PC-3 (cell line): ENCODE measurements at regions not wholly inside any gene's neighbourhood (a gene's known extent, or its start where the extent isn't known, plus 50 kb on each side); places are given as distances from the start of the nearest gene placed in this dataset.

Source experiments
- ATAC-seq: fragments of 200-7000 bp; cut with Tn5 transposase; 2 replicates; pipeline ENCODE4 v1.9.1; 2020; ENCODE audit warnings: mild to moderate bottlenecking, moderate library complexity
- BruUV-seq: library from RNA; stranded (reverse); fragments of 400-500 nt; replicated peaks from 2 replicates; lab custom pipeline; 2021; lab: Mats Ljungman, UMichigan
- CTCF ChIA-PET: fragments of 300-600 bp; sonication (Branson Sonifier 250); formaldehyde crosslinking; loops from one replicate; lab custom pipeline; 2022; ENCODE audit warnings: antibody characterized with exemption; lab: Charles Lee
- POLR2A ChIA-PET: fragments of 300-600 bp; sonication (Branson Sonifier 250); formaldehyde crosslinking; loops from one replicate; lab custom pipeline; 2022; ENCODE audit warnings: antibody characterized with exemption; ENCODE audit not compliant: unreplicated experiment; lab: Charles Lee
- DNase-seq: peaks from one replicate; pipeline ENCODE4 v3.0.0-alpha.2; 2015
- H2AFZ ChIP-seq: fragments of 300-600 bp; sonication (generic); 2 replicates; pipeline ENCODE4 v1.6.0; 2016; ENCODE audit warnings: antibody characterized with exemption, low read length
- H3F3A ChIP-seq: fragments of 300-600 bp; sonication (generic); one replicate; pipeline ENCODE4 v1.6.0; 2017; ENCODE audit warnings: antibody characterized with exemption, low read length, control low read depth, mild to moderate bottlenecking; ENCODE audit not compliant: unreplicated experiment
- H3K27ac ChIP-seq: fragments of 300-600 bp; sonication (generic); 2 replicates; pipeline ENCODE4 v1.5.1; 2016; ENCODE audit warnings: mild to moderate bottlenecking, low read length
- H3K27me3 ChIP-seq: fragments of 300-600 bp; sonication (generic); 2 replicates; pipeline ENCODE4 v1.6.1; 2016; ENCODE audit warnings: low read length, mixed read lengths
- H3K36me3 ChIP-seq: fragments of 300-600 bp; sonication (generic); 2 replicates; pipeline ENCODE4 v1.6.1; 2016; ENCODE audit warnings: low read depth, mixed run types, low read length, mixed read lengths
- H3K4me1 ChIP-seq: fragments of 300-600 bp; sonication (generic); 2 replicates; pipeline ENCODE4 v1.5.1; 2016; ENCODE audit warnings: low read length; ENCODE audit not compliant: insufficient read depth
- H3K4me2 ChIP-seq: fragments of 300-600 bp; sonication (generic); 2 replicates; pipeline ENCODE4 v1.6.0; 2016; ENCODE audit warnings: low read length
- H3K4me3 ChIP-seq: fragments of 300-600 bp; sonication (generic); 2 replicates; pipeline ENCODE4 v1.5.1; 2016; ENCODE audit warnings: mild to moderate bottlenecking, low read length, mixed read lengths
- H3K79me2 ChIP-seq: fragments of 300-600 bp; sonication (generic); 2 replicates; pipeline ENCODE4 v1.6.1; 2017; ENCODE audit warnings: low read length, mixed read lengths
- H3K9ac ChIP-seq: fragments of 300-600 bp; sonication (generic); 2 replicates; pipeline ENCODE4 v1.6.0; 2016; ENCODE audit warnings: mild to moderate bottlenecking, low read length
- H3K9me2 ChIP-seq: fragments of 300-600 bp; sonication (generic); replicated peaks from 2 replicates; pipeline ENCODE4 v1.6.1; 2016; ENCODE audit warnings: mixed run types, low read length, mixed read lengths
- H3K9me3 ChIP-seq: fragments of 300-600 bp; sonication (generic); 2 replicates; pipeline ENCODE4 v1.6.1; 2016; ENCODE audit warnings: low read length, mixed read lengths
- H4K20me1 ChIP-seq: fragments of 300-600 bp; sonication (generic); 2 replicates; pipeline ENCODE4 v1.6.1; 2016; ENCODE audit warnings: low read length, mixed read lengths
- EZH2 ChIP-seq: fragments of 300-600 bp; sonication (generic); IDR thresholded peaks from one replicate; pipeline ENCODE4 v1.6.1; 2017; ENCODE audit warnings: antibody characterized with exemption, mild to moderate bottlenecking, low read length; ENCODE audit not compliant: unreplicated experiment
- EZH2phosphoT487 ChIP-seq: fragments of 300-600 bp; sonication (generic); IDR thresholded peaks from 2 replicates; pipeline ENCODE4 v1.6.1; 2018; ENCODE audit warnings: mild to moderate bottlenecking, antibody characterized with exemption, low read length, borderline replicate concordance
- intact Hi-C: fragments of 100-400 bp; cut with micrococcal nuclease; formaldehyde crosslinking; loops from 2 replicates; pipeline ENCODE4 v1.9.0; 2023
- TF ChIP-seq, protein P1 (sequence below): fragments of 300-600 bp; sonication (generic); conservative IDR thresholded peaks from 2 replicates; pipeline ENCODE4 v1.5.1; 2017; ENCODE audit warnings: antibody characterized with exemption, low read depth, mild to moderate bottlenecking, low read length

DNA sequence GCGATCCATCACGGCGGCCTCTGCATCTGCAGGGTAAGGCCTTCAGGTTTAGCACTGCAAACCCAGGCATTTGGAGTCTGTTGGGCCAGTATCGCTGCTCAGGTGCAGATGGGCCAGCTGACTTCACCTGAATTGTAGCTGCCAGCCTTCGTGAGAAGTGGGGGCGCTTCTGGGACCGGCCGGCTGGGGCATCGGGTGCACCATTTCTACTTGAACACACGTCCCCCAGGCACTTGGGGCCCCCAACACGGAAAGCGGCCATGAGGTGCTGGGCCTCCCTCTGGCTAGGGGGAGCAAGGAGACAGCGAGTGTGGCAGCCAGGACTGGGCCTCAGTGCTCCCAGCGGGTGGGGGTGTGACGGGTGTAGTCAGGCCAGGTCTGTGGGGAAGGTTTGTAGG lies 767.6 kb downstream of the KCNJ18 start:
- H3K79me2 ChIP-seq = no peaks in the 10 kb centered on the region
- ChIA-PET POLR2A (no interaction called here), CTCF (no interaction called here)
- no peak overlapping the region for H3K9ac ChIP-seq
- no peaks in the 10 kb centered on the region for H3K27me3 ChIP-seq
- H3K9me2 ChIP-seq = no peaks in the 10 kb centered on the region
- ATAC-seq = no peak
- H4K20me1 ChIP-seq = no peaks in the 10 kb centered on the region
- H3K4me1 ChIP-seq = no peaks in the 10 kb centered on the region
- H3K4me2 ChIP-seq = no peak overlapping the region
- no peak overlapping the region for H3K4me3 ChIP-seq
- no TSS peak for BruUV-seq
- no peaks in the 10 kb centered on the region for H3F3A ChIP-seq
- no peak overlapping the region for H2AFZ ChIP-seq
- TF ChIP-seq EZH2 (no peak), EZH2phosphoT487 (no peak)
- TF ChIP-seq, protein P1, sequence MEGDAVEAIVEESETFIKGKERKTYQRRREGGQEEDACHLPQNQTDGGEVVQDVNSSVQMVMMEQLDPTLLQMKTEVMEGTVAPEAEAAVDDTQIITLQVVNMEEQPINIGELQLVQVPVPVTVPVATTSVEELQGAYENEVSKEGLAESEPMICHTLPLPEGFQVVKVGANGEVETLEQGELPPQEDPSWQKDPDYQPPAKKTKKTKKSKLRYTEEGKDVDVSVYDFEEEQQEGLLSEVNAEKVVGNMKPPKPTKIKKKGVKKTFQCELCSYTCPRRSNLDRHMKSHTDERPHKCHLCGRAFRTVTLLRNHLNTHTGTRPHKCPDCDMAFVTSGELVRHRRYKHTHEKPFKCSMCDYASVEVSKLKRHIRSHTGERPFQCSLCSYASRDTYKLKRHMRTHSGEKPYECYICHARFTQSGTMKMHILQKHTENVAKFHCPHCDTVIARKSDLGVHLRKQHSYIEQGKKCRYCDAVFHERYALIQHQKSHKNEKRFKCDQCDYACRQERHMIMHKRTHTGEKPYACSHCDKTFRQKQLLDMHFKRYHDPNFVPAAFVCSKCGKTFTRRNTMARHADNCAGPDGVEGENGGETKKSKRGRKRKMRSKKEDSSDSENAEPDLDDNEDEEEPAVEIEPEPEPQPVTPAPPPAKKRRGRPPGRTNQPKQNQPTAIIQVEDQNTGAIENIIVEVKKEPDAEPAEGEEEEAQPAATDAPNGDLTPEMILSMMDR = no peak
- no peaks in the 10 kb centered on the region for H3K36me3 ChIP-seq
- H3K27ac ChIP-seq = no peak overlapping the region
- DNase-seq = no peak
- H3K9me3 ChIP-seq = no peaks in the 10 kb centered on the region
- intact Hi-C loops = no loop called here

DNA sequence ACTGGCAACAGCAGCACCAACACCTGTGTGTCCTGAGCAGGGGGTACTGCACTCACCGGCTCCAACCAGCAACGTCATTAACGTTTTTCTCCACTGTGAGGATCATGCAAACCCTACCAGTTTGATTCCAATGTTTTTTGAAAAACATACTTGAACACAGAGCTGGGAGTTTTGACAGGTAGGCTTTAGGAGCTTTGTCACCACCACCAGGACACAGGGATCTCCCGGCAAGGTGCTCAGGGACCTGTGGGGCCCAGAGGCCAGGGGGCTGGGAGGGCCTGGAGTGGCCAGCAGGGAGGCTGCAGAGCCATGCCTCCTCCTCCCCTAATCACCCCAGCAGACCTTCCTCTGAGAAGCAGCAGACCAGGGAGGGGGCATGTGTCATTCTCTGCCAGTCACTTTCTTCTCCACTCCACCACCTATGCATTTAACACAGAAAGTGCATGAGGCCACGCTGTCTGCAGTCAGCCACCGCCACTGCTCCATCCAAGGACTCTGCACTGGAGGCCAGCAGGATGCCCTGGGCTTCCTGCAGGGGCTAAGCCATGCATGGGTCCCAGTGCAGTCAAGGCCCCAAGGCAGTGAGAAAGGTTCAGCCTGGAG lies 768.2 kb downstream of the KCNJ18 start:
- ATAC-seq (no peak), DNase-seq (no peak)
- no peak overlapping the region for H3K4me2 ChIP-seq
- H3K9ac ChIP-seq = no peak overlapping the region
- ChIA-PET CTCF (no interaction called here), POLR2A (no interaction called here)
- no peaks in the 10 kb centered on the region for H3K36me3 ChIP-seq
- H3K4me1 ChIP-seq = no peaks in the 10 kb centered on the region
- no peaks in the 10 kb centered on the region for H3K9me2 ChIP-seq
- no peak overlapping the region for H3K27ac ChIP-seq
- no peaks in the 10 kb centered on the region for H3K27me3 ChIP-seq
- no peaks in the 10 kb centered on the region for H3F3A ChIP-seq
- no peaks in the 10 kb centered on the region for H3K9me3 ChIP-seq
- no peaks in the 10 kb centered on the region for H4K20me1 ChIP-seq
- H3K4me3 ChIP-seq = no peak overlapping the region
- TF ChIP-seq EZH2 (no peak), EZH2phosphoT487 (no peak)
- TF ChIP-seq, protein P1 = no peak
- no peak overlapping the region for H2AFZ ChIP-seq
- intact Hi-C loops = no loop called here
- BruUV-seq = no TSS peak
- no peaks in the 10 kb centered on the region for H3K79me2 ChIP-seq

DNA sequence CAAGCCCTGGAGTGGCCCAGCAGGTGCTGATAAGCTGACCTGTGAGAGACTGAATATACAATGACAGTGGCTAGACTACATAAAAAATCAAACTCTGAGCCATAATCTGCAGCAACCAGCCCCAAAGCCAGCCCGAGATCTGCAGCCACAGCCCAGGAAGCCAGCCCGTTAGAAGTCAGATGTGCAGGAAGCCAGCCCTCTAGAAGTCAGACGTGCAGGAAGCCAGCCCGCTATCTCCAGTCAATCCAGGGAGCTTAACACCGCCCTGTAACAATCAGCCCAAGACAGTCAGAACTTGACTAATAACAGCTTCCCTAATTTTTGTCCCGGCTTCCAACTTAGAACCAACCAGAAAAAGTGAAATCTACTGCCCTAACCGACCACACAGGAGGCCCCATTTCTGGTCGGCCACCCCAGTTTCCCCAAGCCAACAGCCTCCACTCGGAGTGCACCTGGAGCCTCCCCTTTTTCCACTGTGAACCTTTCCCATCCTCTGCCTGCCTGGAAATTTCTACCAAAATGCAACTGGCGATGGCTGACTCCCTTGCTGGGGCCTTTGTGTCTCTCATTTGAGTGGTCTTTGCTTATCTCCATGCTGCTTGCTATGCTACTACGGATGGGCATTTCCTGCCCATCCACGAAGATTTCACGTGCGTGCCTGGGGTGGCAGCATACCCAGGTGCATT lies 769.3 kb downstream of the KCNJ18 start:
- no peaks in the 10 kb centered on the region for H3K36me3 ChIP-seq
- no peak overlapping the region for H3K4me3 ChIP-seq
- H3K4me1 ChIP-seq = no peaks in the 10 kb centered on the region
- H3F3A ChIP-seq = no peaks in the 10 kb centered on the region
- no peak overlapping the region for H3K9ac ChIP-seq
- TF ChIP-seq EZH2phosphoT487 (no peak), EZH2 (no peak)
- TF ChIP-seq, protein P1 = no peak
- BruUV-seq = no TSS peak
- H3K27ac ChIP-seq = no peak overlapping the region
- no peaks in the 10 kb centered on the region for H3K9me2 ChIP-seq
- intact Hi-C loops = no loop called here
- no peaks in the 10 kb centered on the region for H3K27me3 ChIP-seq
- H2AFZ ChIP-seq = no peak overlapping the region
- H3K4me2 ChIP-seq = no peak overlapping the region
- ChIA-PET POLR2A (no interaction called here), CTCF (no interaction called here)
- no peaks in the 10 kb centered on the region for H3K79me2 ChIP-seq
- DNase-seq (no peak), ATAC-seq (no peak)
- H3K9me3 ChIP-seq = peaks cover 3% of the 10 kb centered on the region; the same call in 1 of the 2 replicates
- no peaks in the 10 kb centered on the region for H4K20me1 ChIP-seq
